H9 (cell line): ENCODE measurements at regions not wholly inside any gene's neighbourhood (a gene's known extent, or its start where the extent isn't known, plus 50 kb on each side); places are given as distances from the start of the nearest gene placed in this dataset.

Experiments
- DNase-seq: peaks from one replicate; pipeline ENCODE4 v3.0.0-alpha.2; 2017
- H2AFZ ChIP-seq: one replicate; pipeline ENCODE4 v1.6.1; 2013; ENCODE audit warnings: mild to moderate bottlenecking, low read length, control low read depth, moderate library complexity
- H2AK5ac ChIP-seq: 2 replicates; pipeline ENCODE4 v1.6.1; 2013; ENCODE audit warnings: low read length, control low read depth, mixed read lengths; ENCODE audit not compliant: insufficient read length
- H2BK120ac ChIP-seq: one replicate; pipeline ENCODE4 v1.6.1; 2013; ENCODE audit warnings: low read depth, mild to moderate bottlenecking, low read length, control low read depth, inconsistent platforms; ENCODE audit not compliant: poor library complexity, severe bottlenecking
- H2BK12ac ChIP-seq: 2 replicates; pipeline ENCODE4 v1.6.1; 2013; ENCODE audit warnings: low read length, control low read depth, mixed read lengths, low read depth; ENCODE audit not compliant: insufficient read length
- H2BK15ac ChIP-seq: 2 replicates; pipeline ENCODE4 v1.6.1; 2013; ENCODE audit warnings: low read depth, low read length, control low read depth
- H2BK20ac ChIP-seq: one replicate; pipeline ENCODE4 v1.6.1; 2013; ENCODE audit warnings: low read depth, mild to moderate bottlenecking, low read length, control low read depth, inconsistent platforms; ENCODE audit not compliant: poor library complexity, severe bottlenecking
- H2BK5ac ChIP-seq: 2 replicates; pipeline ENCODE4 v1.6.1; 2013; ENCODE audit warnings: low read length, control low read depth, mixed read lengths; ENCODE audit not compliant: insufficient read length
- H3K14ac ChIP-seq: 2 replicates; pipeline ENCODE4 v1.6.1; 2013; ENCODE audit warnings: low read length, control low read depth; ENCODE audit not compliant: insufficient read depth
- H3K18ac ChIP-seq: 2 replicates; pipeline ENCODE4 v1.6.1; 2013; ENCODE audit warnings: low read depth, mild to moderate bottlenecking, mixed read lengths, low read length, control low read depth; ENCODE audit not compliant: insufficient read length
- H3K23ac ChIP-seq: 2 replicates; pipeline ENCODE4 v1.6.1; 2013; ENCODE audit warnings: low read length, control low read depth, mixed read lengths, low read depth; ENCODE audit not compliant: insufficient read length
- H3K23me2 ChIP-seq: 2 replicates; pipeline ENCODE4 v1.6.1; 2013; ENCODE audit warnings: low read depth, mild to moderate bottlenecking, mixed read lengths, low read length, control low read depth; ENCODE audit not compliant: insufficient read length, poor library complexity, severe bottlenecking
- H3K27ac ChIP-seq: 2 replicates; pipeline ENCODE4 v1.5.1; 2013; ENCODE audit warnings: low read length, control low read depth, mixed read lengths, low read depth; ENCODE audit not compliant: insufficient read length
- H3K27me3 ChIP-seq: 2 replicates; pipeline ENCODE4 v1.6.1; 2013; ENCODE audit warnings: low read length, control low read depth, inconsistent platforms; ENCODE audit not compliant: insufficient read depth
- H3K4ac ChIP-seq: 2 replicates; pipeline ENCODE4 v1.6.1; 2013; ENCODE audit warnings: low read depth, mild to moderate bottlenecking, control low read depth, inconsistent platforms, low read length, moderate library complexity
- H3K4me1 ChIP-seq: 2 replicates; pipeline ENCODE4 v1.6.1; 2013; ENCODE audit warnings: low read length, control low read depth, inconsistent platforms; ENCODE audit not compliant: insufficient read depth
- H3K4me2 ChIP-seq: 2 replicates; pipeline ENCODE4 v1.6.1; 2013; ENCODE audit warnings: low read length, control low read depth, mixed read lengths; ENCODE audit not compliant: insufficient read length, insufficient read depth
- H3K56ac ChIP-seq: 2 replicates; pipeline ENCODE4 v1.6.1; 2013; ENCODE audit warnings: low read depth, mild to moderate bottlenecking, mixed read lengths, low read length, control low read depth; ENCODE audit not compliant: insufficient read length
- H3K79me1 ChIP-seq: 2 replicates; pipeline ENCODE4 v1.6.1; 2013; ENCODE audit warnings: low read depth, mild to moderate bottlenecking, moderate library complexity, low read length, control low read depth, inconsistent platforms; ENCODE audit not compliant: insufficient read depth, poor library complexity, severe bottlenecking
- H3K79me2 ChIP-seq: 2 replicates; pipeline ENCODE4 v1.6.1; 2013; ENCODE audit warnings: low read length, control low read depth, inconsistent platforms; ENCODE audit not compliant: insufficient read depth
- H3K9ac ChIP-seq: 2 replicates; pipeline ENCODE4 v1.6.1; 2013; ENCODE audit warnings: low read length, control low read depth, mixed read lengths; ENCODE audit not compliant: insufficient read length; ENCODE audit errors: extremely low read depth
- H3K9me3 ChIP-seq: one replicate; pipeline ENCODE4 v1.6.1; 2013; ENCODE audit warnings: low read depth, low read length, inconsistent platforms; ENCODE audit not compliant: control insufficient read depth
- H3T11ph ChIP-seq: one replicate; pipeline ENCODE4 v1.6.1; 2013; ENCODE audit warnings: mild to moderate bottlenecking, low read length, control low read depth, inconsistent platforms
- H4K20me1 ChIP-seq: one replicate; pipeline ENCODE4 v1.6.1; 2013; ENCODE audit not compliant: control insufficient read depth, insufficient read length, insufficient read depth
- H4K5ac ChIP-seq: 2 replicates; pipeline ENCODE4 v1.6.1; 2013; ENCODE audit warnings: low read depth, mild to moderate bottlenecking, mixed read lengths, low read length, control low read depth; ENCODE audit not compliant: insufficient read length
- H4K8ac ChIP-seq: replicated peaks from 2 replicates; pipeline ENCODE4 v1.6.1; 2013; ENCODE audit warnings: low read length, control low read depth, mixed read lengths, low read depth; ENCODE audit not compliant: insufficient read length
- H4K91ac ChIP-seq: 2 replicates; pipeline ENCODE4 v1.6.1; 2013; ENCODE audit warnings: low read depth, mild to moderate bottlenecking, moderate library complexity, mixed read lengths, low read length, control low read depth; ENCODE audit not compliant: insufficient read length
- H3K27ac Mint-ChIP-seq, 3 experiments: 2 replicates in 2 of 3; 3 replicates in 1 of 3; pipeline ENCODE4 v1.8.0; 2020 to 2021; ENCODE audit warnings: mixed read lengths in 3 of 3, mild to moderate bottlenecking in 1 of 3, moderate library complexity in 1 of 3
- H3K27me3 Mint-ChIP-seq: 2 replicates; pipeline ENCODE4 v1.8.0; 2021; ENCODE audit warnings: low read depth, mild to moderate bottlenecking, moderate library complexity, mixed read lengths
- H3K36me3 Mint-ChIP-seq, 3 experiments: 2 replicates in 2 of 3; 3 replicates in 1 of 3; pipeline ENCODE4 v1.8.0; 2020 to 2021; ENCODE audit warnings: low read depth in 3 of 3, mixed read lengths in 3 of 3; ENCODE audit not compliant: insufficient read depth in 1 of 3
- H3K4me1 Mint-ChIP-seq, 2 experiments: 2 replicates each; pipeline ENCODE4 v1.8.0; 2020; ENCODE audit warnings: mixed read lengths in 2 of 2
- H3K4me3 Mint-ChIP-seq, 2 experiments: 2 replicates in 1 of 2; 3 replicates in 1 of 2; pipeline ENCODE4 v1.8.0; 2020 to 2021; ENCODE audit warnings: mild to moderate bottlenecking in 2 of 2, mixed read lengths in 2 of 2, moderate library complexity in 1 of 2
- H3K9me3 Mint-ChIP-seq, 2 experiments: 2 replicates in 1 of 2; 3 replicates in 1 of 2; pipeline ENCODE4 v1.8.0; 2020; ENCODE audit warnings: mild to moderate bottlenecking in 2 of 2, mixed read lengths in 2 of 2, moderate library complexity in 1 of 2
- CTCF ChIP-seq: fragments of 200-600 bp; sonication (generic); conservative IDR thresholded peaks from 3 replicates; pipeline ENCODE4 v1.8.0; 2021; ENCODE audit warnings: antibody characterized with exemption, mild to moderate bottlenecking
- WGBS: extraction: QIAGEN DNeasy Blood & Tissue Kit; methylation state at CpG from one replicate; pipeline ENCODE4 v1.1.7; 2013; ENCODE audit warnings: missing lambda C conversion rate, low lambda C conversion rate, mixed read lengths; ENCODE audit not compliant: insufficient read length; ENCODE audit errors: extremely low coverage; 5-methylcytosine and 5-hydroxymethylcytosine counted together

- Histone ChIP-seq H2AFZ (no peak overlapping the region), H2BK12ac (no peak overlapping the region), H3K4me2 (no peak overlapping the region), H2BK15ac (no peak overlapping the region), H2BK5ac (no peak overlapping the region), H3K79me2 (no peaks in the 10 kb centered on the region), H3K79me1 (no peaks in the 10 kb centered on the region), H2BK20ac (no peak overlapping the region), H4K91ac (no peak overlapping the region), H4K8ac (no peak overlapping the region), H2AK5ac (no peak overlapping the region), H4K20me1 (no peaks in the 10 kb centered on the region), H3T11ph (no peak overlapping the region), H4K5ac (no peak overlapping the region), H3K27ac (no peak overlapping the region), H2BK120ac (no peak overlapping the region), H3K23me2 (no peaks in the 10 kb centered on the region), H3K18ac (no peak overlapping the region), H3K14ac (no peak overlapping the region), H3K27me3 (no peaks in the 10 kb centered on the region), H3K23ac (no peak overlapping the region), H3K9ac (no peak overlapping the region), H3K9me3 (no peaks in the 10 kb centered on the region), H3K56ac (no peak overlapping the region), H3K4me1 (no peaks in the 10 kb centered on the region), H3K4ac (no peak overlapping the region)
- no peak overlapping the region for H3K27ac Mint-ChIP-seq
- WGBS = no CpG with 5 or more reads among the region's 2 CpGs
- peaks cover 0 to 1% of the 10 kb centered on the region in 2 experiments; a peak in 2 of 5 replicates for H3K9me3 Mint-ChIP-seq
- no peaks in the 10 kb centered on the region for H3K27me3 Mint-ChIP-seq
- no peak for TF ChIP-seq CTCF
- no peaks in the 10 kb centered on the region for H3K36me3 Mint-ChIP-seq
- H3K4me3 Mint-ChIP-seq = no peak overlapping the region
- no peak for DNase-seq
- no peaks in the 10 kb centered on the region for H3K4me1 Mint-ChIP-seq
Measured at GRCh38 chr2:41644936-41645335, 402.9 kb upstream of the PKDCC start.
